AG04449 (cell line): ENCODE measurements at regions not wholly inside any gene's neighbourhood (a gene's known extent, or its start where the extent isn't known, plus 50 kb on each side); places are given as distances from the start of the nearest gene placed in this dataset.

ENCODE experiments used
- CTCF ChIA-PET: fragments of 350-600 bp; formaldehyde crosslinking; extraction: SDS; loops from one replicate; lab custom pipeline; 2021; ENCODE audit warnings: antibody characterized with exemption; lab: Yijun Ruan, JAX
- POLR2A ChIA-PET: fragments of 400-600, 350-600 bp; formaldehyde crosslinking; extraction: SDS; loops from one replicate; lab custom pipeline; 2020; ENCODE audit warnings: antibody characterized with exemption, inconsistent platforms; lab: Yijun Ruan, JAX
- DNase-seq: peaks from one replicate; pipeline ENCODE4 v3.0.0-alpha.2; 2010; ENCODE audit warnings: low read depth, low spot score
- H3K4me3 ChIP-seq: 2 replicates; pipeline ENCODE4 v1.5.1; 2011; ENCODE audit warnings: low read depth, mild to moderate bottlenecking, control low read depth, low read length
- TF ChIP-seq, protein P1 (sequence below): IDR thresholded peaks from one replicate; pipeline ENCODE4 v1.5.1; 2011; ENCODE audit warnings: mild to moderate bottlenecking, moderate library complexity, low read length, control low read depth, inconsistent platforms; ENCODE audit not compliant: insufficient read depth; ENCODE audit errors: missing control alignments

GRCh38 chr21:25387665-25388064 is 219.6 kb downstream of the MRPL39 start:
- TF ChIP-seq, protein P1, sequence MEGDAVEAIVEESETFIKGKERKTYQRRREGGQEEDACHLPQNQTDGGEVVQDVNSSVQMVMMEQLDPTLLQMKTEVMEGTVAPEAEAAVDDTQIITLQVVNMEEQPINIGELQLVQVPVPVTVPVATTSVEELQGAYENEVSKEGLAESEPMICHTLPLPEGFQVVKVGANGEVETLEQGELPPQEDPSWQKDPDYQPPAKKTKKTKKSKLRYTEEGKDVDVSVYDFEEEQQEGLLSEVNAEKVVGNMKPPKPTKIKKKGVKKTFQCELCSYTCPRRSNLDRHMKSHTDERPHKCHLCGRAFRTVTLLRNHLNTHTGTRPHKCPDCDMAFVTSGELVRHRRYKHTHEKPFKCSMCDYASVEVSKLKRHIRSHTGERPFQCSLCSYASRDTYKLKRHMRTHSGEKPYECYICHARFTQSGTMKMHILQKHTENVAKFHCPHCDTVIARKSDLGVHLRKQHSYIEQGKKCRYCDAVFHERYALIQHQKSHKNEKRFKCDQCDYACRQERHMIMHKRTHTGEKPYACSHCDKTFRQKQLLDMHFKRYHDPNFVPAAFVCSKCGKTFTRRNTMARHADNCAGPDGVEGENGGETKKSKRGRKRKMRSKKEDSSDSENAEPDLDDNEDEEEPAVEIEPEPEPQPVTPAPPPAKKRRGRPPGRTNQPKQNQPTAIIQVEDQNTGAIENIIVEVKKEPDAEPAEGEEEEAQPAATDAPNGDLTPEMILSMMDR, result no peak
- H3K4me3 ChIP-seq, result no peak overlapping the region
- ChIA-PET CTCF (interaction anchor here (3.7 to 13.8 kb wide), 4 partner anchors 37 to 492 kb away, joined by 14 to 175 read pairs (median 56); no protein-coding TSS in a partner anchor), POLR2A (no interaction called here)
- DNase-seq, result no peak

GRCh38 chr21:25385911-25386474 is 221.3 kb downstream of the MRPL39 start:
- CTCF ChIA-PET, result interaction anchor here (0.7 to 13.8 kb wide), 29 partner anchors 9 to 1533 kb away, joined by 3 to 175 read pairs (median 4); no protein-coding TSS in a partner anchor
- TF ChIP-seq, protein P1, result peak; percentile 44
- no peak overlapping the region for H3K4me3 ChIP-seq
- POLR2A ChIA-PET, result no interaction called here
- DNase-seq, result no peak

DNA sequence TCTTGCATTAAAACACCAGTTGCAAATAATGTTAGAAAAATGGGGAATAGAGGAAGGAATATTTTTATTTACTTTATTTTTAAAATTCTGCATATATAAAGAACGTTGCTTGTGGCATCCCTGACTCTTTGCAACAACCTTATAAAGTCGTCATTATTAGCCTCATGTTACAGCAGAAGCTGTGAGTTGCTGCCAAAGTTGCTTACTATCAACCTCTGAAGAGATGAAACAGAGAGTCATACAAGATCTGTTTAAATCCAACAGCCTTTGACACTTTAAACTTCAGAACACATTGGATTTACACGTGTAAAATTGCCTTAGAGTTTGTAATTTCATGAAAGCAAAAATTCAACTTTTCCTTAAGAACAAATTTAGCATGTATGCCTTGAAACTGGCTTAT is 221.9 kb downstream of the MRPL39 start:
- H3K4me3 ChIP-seq, result no peak overlapping the region
- DNase-seq, result no peak
- TF ChIP-seq, protein P1, result no peak
- ChIA-PET POLR2A (no interaction called here), CTCF (interaction anchor here (0.6 to 13.8 kb wide), 19 partner anchors 10 to 1529 kb away, joined by 3 to 175 read pairs (median 5); no protein-coding TSS in a partner anchor)

DNA sequence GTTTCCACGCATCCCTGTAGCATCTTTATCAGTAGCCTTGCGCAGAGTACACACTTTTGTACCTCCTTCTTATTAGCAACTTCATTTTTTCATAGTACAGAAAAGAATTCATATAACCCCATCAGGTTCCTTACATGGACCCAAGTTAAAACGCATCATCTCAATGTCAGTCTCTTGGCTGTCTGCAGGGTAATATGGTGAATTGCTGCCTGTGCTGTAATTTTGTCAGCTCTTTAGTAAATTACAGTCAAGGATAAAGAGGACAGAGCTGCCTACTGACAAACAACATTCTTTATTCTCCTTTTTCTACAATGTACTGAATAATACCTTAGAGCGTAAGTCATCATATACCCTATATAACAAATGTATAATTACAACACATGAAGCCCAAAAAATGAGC is 222.5 kb downstream of the MRPL39 start:
- ChIA-PET POLR2A (no interaction called here), CTCF (interaction anchor here (0.6 to 13.8 kb wide), 13 partner anchors 9 to 1529 kb away, joined by 3 to 175 read pairs (median 5); no protein-coding TSS in a partner anchor)
- DNase-seq, result no peak

GRCh38 chr21:25383545-25383944 is 223.7 kb downstream of the MRPL39 start:
- CTCF ChIA-PET, result interaction anchor here (4.7 to 13.8 kb wide), 3 partner anchors 33 to 488 kb away, joined by 47 to 175 read pairs (median 66); no protein-coding TSS in a partner anchor
- no peak overlapping the region for H3K4me3 ChIP-seq
- POLR2A ChIA-PET, result no interaction called here
- TF ChIP-seq, protein P1, result no peak
- no peak for DNase-seq

More for the DNA sequence above, 222.5 kb downstream of the MRPL39 start:
- TF ChIP-seq, protein P1, result no peak
- H3K4me3 ChIP-seq, result no peak overlapping the region

- H3K4me3 ChIP-seq, result no peak overlapping the region
- TF ChIP-seq, protein P1, result no peak
- ChIA-PET CTCF (interaction anchor here (1.1 to 13.8 kb wide), 7 partner anchors 10 to 486 kb away, joined by 3 to 175 read pairs (median 4); no protein-coding TSS in a partner anchor), POLR2A (no interaction called here)
- DNase-seq, result no peak
These were observed 225.3 kb downstream of the MRPL39 start for GRCh38 chr21:25381936-25382452.
